Vagina (tissue), 2 donors: ENCODE measurements at regions not wholly inside any gene's neighbourhood (a gene's known extent, or its start where the extent isn't known, plus 50 kb on each side); places are given as distances from the start of the nearest gene placed in this dataset.

Source experiments
- DNase-seq, 2 donors: peaks; one replicate each; pipeline ENCODE4 v3.0.0-alpha.2; 2017; ENCODE audit errors: extremely low spot score in 2 of 2
- H3K27ac ChIP-seq: fragments of 200-600 bp; sonication (generic); one replicate; pipeline ENCODE4 v1.5.1; 2019
- H3K27me3 ChIP-seq: fragments of 200-600 bp; sonication (generic); one replicate; pipeline ENCODE4 v1.5.1; 2019
- H3K36me3 ChIP-seq, 2 donors: fragments of 200-600 bp; sonication (generic); one replicate each; pipeline ENCODE4 v1.5.1; 2017 to 2019
- H3K4me1 ChIP-seq: fragments of 200-600 bp; sonication (generic); one replicate; pipeline ENCODE4 v1.5.1; 2019
- H3K4me3 ChIP-seq, 2 donors: fragments of 200-600 bp; sonication (generic); 1 replicate in 1 of 2; 2 replicates in 1 of 2; pipeline ENCODE4 v1.5.1; 2016 to 2019
- H3K9me3 ChIP-seq: fragments of 200-600 bp; sonication (generic); one replicate; pipeline ENCODE4 v1.5.1; 2019
- POLR2A ChIP-seq, 2 donors: fragments of 450-650 bp; IDR thresholded peaks; one replicate each; pipeline ENCODE4 v1.6.1; 2017; ENCODE audit warnings: antibody characterized with exemption in 2 of 2, mild to moderate bottlenecking in 2 of 2, moderate library complexity in 2 of 2
- POLR2AphosphoS5 ChIP-seq, 2 donors: sonication (generic); formaldehyde crosslinking; IDR thresholded peaks; one replicate each; pipeline ENCODE4 v1.9.0; 2017; ENCODE audit warnings: antibody characterized with exemption in 2 of 2, mild to moderate bottlenecking in 2 of 2, low read depth in 1 of 2; ENCODE audit not compliant: insufficient read depth in 1 of 2
- intact Hi-C: fragments of 100-400 bp; cut with DNase I; formaldehyde crosslinking; loops from one replicate; pipeline ENCODE4 v1.15.1; 2023
- TF ChIP-seq, protein P1 (sequence below), 3 experiments: fragments of 450-650 bp in 2 of 3; fragments of 200-600 bp in 1 of 3; sonication (generic) in 1 of 3; IDR thresholded peaks; one replicate each; pipeline ENCODE4 v1.5.1; 2017 to 2019; ENCODE audit warnings: antibody characterized with exemption in 3 of 3, mild to moderate bottlenecking in 2 of 3, moderate library complexity in 2 of 3

DNA sequence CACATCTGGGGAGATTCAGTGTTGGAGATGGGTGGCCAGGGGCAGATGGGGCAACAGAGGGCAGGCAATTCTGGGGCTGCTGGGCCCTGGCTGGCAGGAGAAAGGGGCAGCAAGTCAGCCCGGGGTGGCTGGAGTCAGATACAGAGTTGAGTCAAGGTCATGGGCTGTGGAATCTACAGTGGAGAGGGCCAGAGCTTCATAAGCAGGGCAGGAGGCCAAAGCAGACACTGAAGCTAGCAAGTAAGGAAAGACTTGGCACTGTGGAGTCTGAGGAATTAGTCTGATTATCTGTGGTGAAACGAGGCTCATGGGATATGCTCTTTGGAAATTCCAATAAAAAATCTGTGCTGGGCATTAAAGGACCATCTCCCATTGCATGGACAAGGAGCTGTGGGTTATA, 95.5 kb downstream of the TMX1 start:
- Histone ChIP-seq H3K4me1 (peaks cover 53% of the 10 kb centered on the region), H3K27me3 (no peaks in the 10 kb centered on the region), H3K36me3 (no peaks in the 10 kb centered on the region), H3K9me3 (no peaks in the 10 kb centered on the region), H3K4me3 (no peak overlapping the region), H3K27ac (peak overlapping the region; percentile 76)
- intact Hi-C loops = no loop called here
- no peak for DNase-seq
- TF ChIP-seq POLR2AphosphoS5 (IDR thresholded peaks at IDR 0.05; ENCODE audit: insufficient read depth in 1 of 2, low read depth in 1 of 2) (no peak), POLR2A (IDR thresholded peaks at IDR 0.05) (no peak)
- TF ChIP-seq, protein P1, sequence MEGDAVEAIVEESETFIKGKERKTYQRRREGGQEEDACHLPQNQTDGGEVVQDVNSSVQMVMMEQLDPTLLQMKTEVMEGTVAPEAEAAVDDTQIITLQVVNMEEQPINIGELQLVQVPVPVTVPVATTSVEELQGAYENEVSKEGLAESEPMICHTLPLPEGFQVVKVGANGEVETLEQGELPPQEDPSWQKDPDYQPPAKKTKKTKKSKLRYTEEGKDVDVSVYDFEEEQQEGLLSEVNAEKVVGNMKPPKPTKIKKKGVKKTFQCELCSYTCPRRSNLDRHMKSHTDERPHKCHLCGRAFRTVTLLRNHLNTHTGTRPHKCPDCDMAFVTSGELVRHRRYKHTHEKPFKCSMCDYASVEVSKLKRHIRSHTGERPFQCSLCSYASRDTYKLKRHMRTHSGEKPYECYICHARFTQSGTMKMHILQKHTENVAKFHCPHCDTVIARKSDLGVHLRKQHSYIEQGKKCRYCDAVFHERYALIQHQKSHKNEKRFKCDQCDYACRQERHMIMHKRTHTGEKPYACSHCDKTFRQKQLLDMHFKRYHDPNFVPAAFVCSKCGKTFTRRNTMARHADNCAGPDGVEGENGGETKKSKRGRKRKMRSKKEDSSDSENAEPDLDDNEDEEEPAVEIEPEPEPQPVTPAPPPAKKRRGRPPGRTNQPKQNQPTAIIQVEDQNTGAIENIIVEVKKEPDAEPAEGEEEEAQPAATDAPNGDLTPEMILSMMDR (IDR thresholded peaks at IDR 0.05) = no peak

DNA sequence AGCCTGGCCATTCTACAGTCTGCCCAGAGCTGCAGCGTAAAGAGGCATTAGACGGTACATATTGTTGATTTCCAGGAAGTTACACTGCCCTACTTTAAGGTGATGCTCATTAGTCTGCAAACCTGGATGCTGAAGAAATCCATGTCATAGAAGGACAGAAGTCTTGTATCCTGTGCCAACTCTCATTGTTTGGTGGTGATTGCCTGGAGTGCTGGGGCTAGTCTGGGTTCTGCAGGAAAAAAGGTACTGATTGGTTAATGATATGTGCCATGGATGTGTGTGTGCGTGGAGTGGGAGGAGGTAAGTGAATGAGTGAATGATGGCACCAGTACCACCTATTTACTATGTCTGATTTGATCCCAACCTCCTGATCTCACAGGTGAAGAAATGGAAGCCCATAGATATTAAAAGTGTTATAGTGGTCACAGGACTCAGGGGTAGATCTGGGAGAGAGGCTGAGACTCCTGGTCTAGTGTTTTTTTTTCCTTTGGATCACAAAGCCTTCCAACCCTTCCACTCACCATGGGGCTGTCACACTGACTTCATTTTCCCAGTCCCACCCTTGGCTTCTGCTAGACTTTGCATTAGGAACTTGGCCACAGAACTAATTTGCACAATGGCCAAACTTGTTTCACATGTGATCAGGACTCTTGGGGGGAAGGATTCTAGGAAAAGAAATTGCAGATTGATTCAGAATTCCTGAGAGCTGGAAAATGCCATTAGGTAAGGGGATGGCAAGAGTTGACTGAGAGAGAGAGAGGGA, 96.1 kb downstream of the TMX1 start:
- no peaks in the 10 kb centered on the region for H3K9me3 ChIP-seq
- peaks cover 53% of the 10 kb centered on the region for H3K4me1 ChIP-seq
- H3K27ac ChIP-seq = no peak overlapping the region
- intact Hi-C loops = no loop called here
- TF ChIP-seq, protein P1 (IDR thresholded peaks at IDR 0.05) = no peak
- no peaks in the 10 kb centered on the region for H3K27me3 ChIP-seq
- no peak overlapping the region for H3K4me3 ChIP-seq
- no peaks in the 10 kb centered on the region for H3K36me3 ChIP-seq
- no peak for DNase-seq

DNA sequence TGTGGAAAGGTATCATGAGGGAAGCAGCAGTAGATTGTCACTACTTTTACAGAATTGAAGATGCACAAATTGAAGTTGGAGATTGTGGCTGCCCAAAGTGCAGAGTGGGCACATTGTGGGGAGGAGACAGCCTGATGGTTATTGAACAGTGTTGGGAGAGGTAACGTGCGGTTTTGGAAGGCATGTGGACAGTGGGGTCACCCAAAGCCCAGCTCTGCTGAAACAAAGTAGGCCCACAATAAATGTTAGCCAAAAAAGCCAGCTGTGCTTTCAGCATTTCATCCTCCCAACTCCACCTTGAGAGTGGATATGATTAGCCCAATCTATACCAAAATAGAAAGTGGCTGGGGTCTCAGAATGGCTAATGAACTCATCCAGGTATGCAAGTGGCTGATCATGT, 96.7 kb downstream of the TMX1 start:
- intact Hi-C loops = no loop called here
- H3K27ac ChIP-seq = peak overlapping the region; percentile 40
- TF ChIP-seq POLR2A (IDR thresholded peaks at IDR 0.05) (no peak), POLR2AphosphoS5 (IDR thresholded peaks at IDR 0.05; ENCODE audit: insufficient read depth in 1 of 2, low read depth in 1 of 2) (no peak)
- TF ChIP-seq, protein P1 (IDR thresholded peaks at IDR 0.05) = no peak

DNA sequence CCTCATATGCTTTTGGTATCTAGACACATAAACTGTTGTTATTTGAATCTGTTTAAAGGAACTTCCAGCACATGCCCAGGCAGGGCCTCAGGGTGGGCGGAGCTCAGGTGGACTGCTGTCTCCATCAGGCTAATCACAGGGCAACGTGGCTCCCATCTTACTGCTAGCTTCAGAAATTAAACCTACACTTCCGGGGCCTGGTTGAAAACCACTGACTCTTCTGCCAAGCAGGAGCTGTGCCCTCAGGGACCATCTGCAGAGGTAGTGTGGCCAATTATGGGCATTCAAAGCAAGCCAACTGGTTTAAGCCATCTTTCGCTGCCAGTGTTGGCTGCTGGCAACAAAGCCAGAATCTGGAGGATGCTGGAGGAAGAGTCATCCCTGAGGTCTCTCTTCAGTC, 97.5 kb downstream of the TMX1 start:
- H3K4me3 ChIP-seq = no peak overlapping the region
- H3K27me3 ChIP-seq = no peaks in the 10 kb centered on the region
- H3K4me1 ChIP-seq = peaks cover 53% of the 10 kb centered on the region
- H3K36me3 ChIP-seq = no peaks in the 10 kb centered on the region
- no peak for DNase-seq
- H3K9me3 ChIP-seq = no peaks in the 10 kb centered on the region
- TF ChIP-seq POLR2AphosphoS5 (IDR thresholded peaks at IDR 0.05; ENCODE audit: insufficient read depth in 1 of 2, low read depth in 1 of 2) (no peak), POLR2A (IDR thresholded peaks at IDR 0.05) (no peak)
- TF ChIP-seq, protein P1 (IDR thresholded peaks at IDR 0.05) = no peak
- intact Hi-C loops = no loop called here
- H3K27ac ChIP-seq = no peak overlapping the region

More for the DNA sequence above, 96.7 kb downstream of the TMX1 start:
- H3K4me1 ChIP-seq = peaks cover 53% of the 10 kb centered on the region
- no peak overlapping the region for H3K4me3 ChIP-seq
- DNase-seq = no peak
- H3K9me3 ChIP-seq = no peaks in the 10 kb centered on the region
- H3K36me3 ChIP-seq = no peaks in the 10 kb centered on the region
- no peaks in the 10 kb centered on the region for H3K27me3 ChIP-seq

DNA sequence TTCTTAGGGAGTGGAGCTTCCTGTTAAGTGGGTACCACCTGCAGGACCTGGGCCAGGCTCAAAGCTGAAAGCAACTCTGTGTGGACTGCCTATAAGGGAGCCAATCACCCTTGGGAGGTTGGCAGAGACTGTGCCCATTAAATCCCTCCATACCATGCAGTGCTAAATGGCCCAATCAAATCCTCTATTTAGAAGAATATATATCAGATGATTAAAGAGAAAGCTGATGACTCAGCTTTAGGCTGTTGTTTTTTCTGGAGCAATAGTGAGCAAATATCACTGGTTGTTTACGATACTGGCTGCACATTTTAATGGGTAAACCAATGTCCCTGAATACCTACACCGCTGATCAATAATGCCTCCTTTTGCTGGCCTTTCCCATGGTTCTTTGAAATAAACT, 101.3 kb downstream of the TMX1 start:
- no peak for DNase-seq
- no peaks in the 10 kb centered on the region for H3K36me3 ChIP-seq
- H3K4me3 ChIP-seq = no peak overlapping the region
- TF ChIP-seq POLR2AphosphoS5 (IDR thresholded peaks at IDR 0.05; ENCODE audit: insufficient read depth in 1 of 2, low read depth in 1 of 2) (no peak), POLR2A (IDR thresholded peaks at IDR 0.05) (no peak)
- TF ChIP-seq, protein P1 (IDR thresholded peaks at IDR 0.05) = no peak
- intact Hi-C loops = no loop called here
- H3K4me1 ChIP-seq = peaks cover 15% of the 10 kb centered on the region
- H3K27me3 ChIP-seq = no peaks in the 10 kb centered on the region
- H3K27ac ChIP-seq = no peak overlapping the region
- H3K9me3 ChIP-seq = no peaks in the 10 kb centered on the region
